Neural cell (in vitro differentiated cells): ENCODE measurements at regions not wholly inside any gene's neighbourhood (a gene's known extent, or its start where the extent isn't known, plus 50 kb on each side); places are given as distances from the start of the nearest gene placed in this dataset.

Experiments used
- EP300 ChIP-seq: fragments of 450-650 bp; conservative IDR thresholded peaks from 2 replicates; pipeline ENCODE4 v1.6.1; 2014; ENCODE audit warnings: antibody characterized with exemption, mild to moderate bottlenecking, moderate library complexity; ENCODE audit not compliant: poor library complexity, severe bottlenecking
- EZH2 ChIP-seq: fragments of 200-600, 300-800 bp; shearing (Covaris generic), sonication (generic); IDR thresholded peaks from 2 replicates; pipeline ENCODE4 v1.6.1; 2014; ENCODE audit warnings: antibody characterized with exemption, low read length, borderline replicate concordance, mild to moderate bottlenecking; ENCODE audit not compliant: insufficient read depth, poor library complexity, severe bottlenecking
- POLR2AphosphoS5 ChIP-seq: IDR thresholded peaks from 2 replicates; pipeline ENCODE4 v1.6.1; 2012
- RAD21 ChIP-seq: fragments of 450-650 bp; conservative IDR thresholded peaks from 2 replicates; pipeline ENCODE4 v1.6.1; 2014; ENCODE audit warnings: antibody characterized with exemption, mild to moderate bottlenecking, moderate library complexity
- TAF1 ChIP-seq: IDR thresholded peaks from 2 replicates; pipeline ENCODE4 v1.6.1; 2012; ENCODE audit warnings: low read depth
- TF ChIP-seq, protein P1 (sequence below): fragments of 450-650 bp; IDR thresholded peaks from 2 replicates; pipeline ENCODE4 v1.5.1; 2014; ENCODE audit warnings: antibody characterized with exemption, mild to moderate bottlenecking, moderate library complexity; ENCODE audit not compliant: poor library complexity, severe bottlenecking
- TF ChIP-seq, protein P2 (sequence below): IDR thresholded peaks from 2 replicates; pipeline ENCODE4 v1.6.1; 2012; ENCODE audit warnings: borderline replicate concordance

GRCh38 chr5:174545926-174546325 lies 178.5 kb upstream of the MSX2 start:
- TF ChIP-seq EZH2 (no peak), POLR2AphosphoS5 (no peak), EP300 (no peak), RAD21 (no peak), TAF1 (no peak)
- TF ChIP-seq, protein P1, sequence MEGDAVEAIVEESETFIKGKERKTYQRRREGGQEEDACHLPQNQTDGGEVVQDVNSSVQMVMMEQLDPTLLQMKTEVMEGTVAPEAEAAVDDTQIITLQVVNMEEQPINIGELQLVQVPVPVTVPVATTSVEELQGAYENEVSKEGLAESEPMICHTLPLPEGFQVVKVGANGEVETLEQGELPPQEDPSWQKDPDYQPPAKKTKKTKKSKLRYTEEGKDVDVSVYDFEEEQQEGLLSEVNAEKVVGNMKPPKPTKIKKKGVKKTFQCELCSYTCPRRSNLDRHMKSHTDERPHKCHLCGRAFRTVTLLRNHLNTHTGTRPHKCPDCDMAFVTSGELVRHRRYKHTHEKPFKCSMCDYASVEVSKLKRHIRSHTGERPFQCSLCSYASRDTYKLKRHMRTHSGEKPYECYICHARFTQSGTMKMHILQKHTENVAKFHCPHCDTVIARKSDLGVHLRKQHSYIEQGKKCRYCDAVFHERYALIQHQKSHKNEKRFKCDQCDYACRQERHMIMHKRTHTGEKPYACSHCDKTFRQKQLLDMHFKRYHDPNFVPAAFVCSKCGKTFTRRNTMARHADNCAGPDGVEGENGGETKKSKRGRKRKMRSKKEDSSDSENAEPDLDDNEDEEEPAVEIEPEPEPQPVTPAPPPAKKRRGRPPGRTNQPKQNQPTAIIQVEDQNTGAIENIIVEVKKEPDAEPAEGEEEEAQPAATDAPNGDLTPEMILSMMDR = no peak
- TF ChIP-seq, protein P2, sequence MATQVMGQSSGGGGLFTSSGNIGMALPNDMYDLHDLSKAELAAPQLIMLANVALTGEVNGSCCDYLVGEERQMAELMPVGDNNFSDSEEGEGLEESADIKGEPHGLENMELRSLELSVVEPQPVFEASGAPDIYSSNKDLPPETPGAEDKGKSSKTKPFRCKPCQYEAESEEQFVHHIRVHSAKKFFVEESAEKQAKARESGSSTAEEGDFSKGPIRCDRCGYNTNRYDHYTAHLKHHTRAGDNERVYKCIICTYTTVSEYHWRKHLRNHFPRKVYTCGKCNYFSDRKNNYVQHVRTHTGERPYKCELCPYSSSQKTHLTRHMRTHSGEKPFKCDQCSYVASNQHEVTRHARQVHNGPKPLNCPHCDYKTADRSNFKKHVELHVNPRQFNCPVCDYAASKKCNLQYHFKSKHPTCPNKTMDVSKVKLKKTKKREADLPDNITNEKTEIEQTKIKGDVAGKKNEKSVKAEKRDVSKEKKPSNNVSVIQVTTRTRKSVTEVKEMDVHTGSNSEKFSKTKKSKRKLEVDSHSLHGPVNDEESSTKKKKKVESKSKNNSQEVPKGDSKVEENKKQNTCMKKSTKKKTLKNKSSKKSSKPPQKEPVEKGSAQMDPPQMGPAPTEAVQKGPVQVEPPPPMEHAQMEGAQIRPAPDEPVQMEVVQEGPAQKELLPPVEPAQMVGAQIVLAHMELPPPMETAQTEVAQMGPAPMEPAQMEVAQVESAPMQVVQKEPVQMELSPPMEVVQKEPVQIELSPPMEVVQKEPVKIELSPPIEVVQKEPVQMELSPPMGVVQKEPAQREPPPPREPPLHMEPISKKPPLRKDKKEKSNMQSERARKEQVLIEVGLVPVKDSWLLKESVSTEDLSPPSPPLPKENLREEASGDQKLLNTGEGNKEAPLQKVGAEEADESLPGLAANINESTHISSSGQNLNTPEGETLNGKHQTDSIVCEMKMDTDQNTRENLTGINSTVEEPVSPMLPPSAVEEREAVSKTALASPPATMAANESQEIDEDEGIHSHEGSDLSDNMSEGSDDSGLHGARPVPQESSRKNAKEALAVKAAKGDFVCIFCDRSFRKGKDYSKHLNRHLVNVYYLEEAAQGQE = no peak
